ENCODE measurements at regions not wholly inside any gene's neighbourhood (a gene's known extent, or its start where the extent isn't known, plus 50 kb on each side); places are given as distances from the start of the nearest gene placed in this dataset.

- H3K27ac ChIP-seq: no peak overlapping the region
- WGBS: 64% methylated on average over 5 of the region's 5 CpGs
- peak in 1 of 2 donors; percentile 56 for DNase-seq (ENCODE audit: low spot score in 2 of 2)
Measured at GRCh38 chr2:240229603-240230235, 89.3 kb upstream of the OTOS start.

GRCh38 chr2:240230291-240230931, 90.0 kb upstream of the OTOS start:
- Histone ChIP-seq H3K4me1 (peaks cover 29% of the 10 kb centered on the region), H3K36me3 (no peaks in the 10 kb centered on the region), H3K4me3 (no peak overlapping the region), H3K9me3 (peaks cover 5% of the 10 kb centered on the region), H3K27ac (no peak overlapping the region), H3K27me3 (peaks cover 8% of the 10 kb centered on the region)
- DNase-seq (ENCODE audit: low spot score in 2 of 2): peak; percentile 34 to 62
- WGBS: 71% methylated on average over 9 of the region's 9 CpGs
- no peak for TF ChIP-seq POLR2AphosphoS5 (IDR thresholded peaks at IDR 0.05)
- no peak for TF ChIP-seq POLR2A (IDR thresholded peaks at IDR 0.05)
- TF ChIP-seq EP300 (IDR thresholded peaks at IDR 0.05): no peak
- no peak for TF ChIP-seq CTCF (IDR thresholded peaks at IDR 0.05)

More at GRCh38 chr2:240229603-240230235, 89.3 kb upstream of the OTOS start:
- TF ChIP-seq POLR2A (IDR thresholded peaks at IDR 0.05) (no peak), POLR2AphosphoS5 (IDR thresholded peaks at IDR 0.05) (no peak), EP300 (IDR thresholded peaks at IDR 0.05) (no peak)
- Histone ChIP-seq H3K4me3 (no peak overlapping the region), H3K36me3 (no peaks in the 10 kb centered on the region), H3K4me1 (peaks cover 22% of the 10 kb centered on the region), H3K9me3 (peaks cover 5% of the 10 kb centered on the region), H3K27me3 (peaks cover 14% of the 10 kb centered on the region)

- no peaks in the 10 kb centered on the region for H3K27me3 ChIP-seq
- H3K27ac ChIP-seq: no peak overlapping the region
- H3K4me3 ChIP-seq: no peak overlapping the region
- H3K9me3 ChIP-seq: peaks cover 5% of the 10 kb centered on the region
- TF ChIP-seq EP300 (IDR thresholded peaks at IDR 0.05) (no peak), CTCF (IDR thresholded peaks at IDR 0.05) (no peak), POLR2A (IDR thresholded peaks at IDR 0.05) (no peak), POLR2AphosphoS5 (IDR thresholded peaks at IDR 0.05) (no peak)
- peaks cover 35% of the 10 kb centered on the region for H3K4me1 ChIP-seq
- 91% methylated on average over 10 of the region's 12 CpGs for WGBS
- no peaks in the 10 kb centered on the region for H3K36me3 ChIP-seq
- DNase-seq (ENCODE audit: low spot score in 2 of 2): peak; percentile 32 to 59
Measured at GRCh38 chr2:240231838-240232244, 91.4 kb upstream of the OTOS start.

GRCh38 chr2:240232264-240232915, 91.9 kb upstream of the OTOS start:
- Histone ChIP-seq H3K9me3 (peaks cover 5% of the 10 kb centered on the region), H3K4me3 (no peak overlapping the region), H3K27me3 (no peaks in the 10 kb centered on the region), H3K4me1 (peaks cover 37% of the 10 kb centered on the region), H3K36me3 (no peaks in the 10 kb centered on the region), H3K27ac (no peak overlapping the region)
- no peak for DNase-seq (ENCODE audit: low spot score in 2 of 2)
- WGBS: 74% methylated on average over 17 of the region's 22 CpGs
- TF ChIP-seq POLR2A (IDR thresholded peaks at IDR 0.05) (no peak), POLR2AphosphoS5 (IDR thresholded peaks at IDR 0.05) (no peak), EP300 (IDR thresholded peaks at IDR 0.05) (no peak), CTCF (IDR thresholded peaks at IDR 0.05) (no peak)

GRCh38 chr2:240232961-240233884, 92.8 kb upstream of the OTOS start:
- DNase-seq (ENCODE audit: low spot score in 2 of 2): peak; percentile 89 to 90
- Histone ChIP-seq H3K9me3 (peaks cover 5% of the 10 kb centered on the region), H3K4me3 (peak overlapping the region; percentile 35), H3K36me3 (no peaks in the 10 kb centered on the region), H3K4me1 (peaks cover 37% of the 10 kb centered on the region), H3K27me3 (no peaks in the 10 kb centered on the region), H3K27ac (no peak overlapping the region)
- 0% methylated on average over 14 of the region's 39 CpGs for WGBS
- TF ChIP-seq CTCF (IDR thresholded peaks at IDR 0.05): peak; percentile 84 to 86
- TF ChIP-seq POLR2AphosphoS5 (IDR thresholded peaks at IDR 0.05): no peak

All from suprapubic skin (tissue), 4 donors.